HG02981 (cell line): ENCODE measurements at regions not wholly inside any gene's neighbourhood (a gene's known extent, or its start where the extent isn't known, plus 50 kb on each side); places are given as distances from the start of the nearest gene placed in this dataset.

ENCODE experiments used
- ATAC-seq: cut with Tn5 transposase; IDR thresholded peaks from one replicate; pipeline ENCODE4 v1.9.1; 2021; ENCODE audit warnings: mild to moderate bottlenecking, moderate library complexity; ENCODE audit not compliant: unreplicated experiment

DNA sequence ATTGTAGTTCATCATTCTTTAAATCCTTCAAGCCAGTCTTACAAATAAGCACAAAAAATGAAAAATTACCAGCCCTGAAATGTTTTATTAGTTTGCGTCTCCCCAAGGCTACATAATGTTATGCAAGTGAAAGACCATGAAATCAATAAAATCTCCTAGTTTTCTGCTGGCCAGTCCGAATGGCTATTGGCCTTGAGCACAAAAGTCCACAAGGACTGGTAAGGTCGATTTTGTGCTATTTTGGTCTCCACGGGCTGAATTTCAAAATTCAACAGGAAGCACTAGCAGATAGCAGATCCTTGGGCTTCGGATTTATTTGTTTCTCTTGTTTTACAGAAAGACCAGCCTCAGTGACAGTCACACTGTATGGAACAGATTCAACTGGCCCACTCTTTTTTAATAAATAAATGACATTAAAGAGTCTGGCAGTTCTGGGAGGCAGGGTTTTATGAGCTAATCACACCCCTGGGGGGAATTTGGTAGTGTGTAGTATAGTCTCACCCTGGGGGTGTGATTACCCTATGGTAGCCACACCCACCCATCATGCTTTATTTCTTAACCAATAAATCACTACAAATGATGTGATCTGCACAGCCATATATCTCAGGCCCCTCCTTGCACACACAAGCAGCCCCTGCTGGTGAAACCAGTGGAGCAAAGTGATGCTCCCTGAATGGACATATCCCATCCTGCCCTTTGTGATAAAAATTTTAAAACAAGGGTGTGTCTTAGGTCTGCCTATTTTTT is 51.1 kb upstream of the TMEM33 start:
- no peak for ATAC-seq

DNA sequence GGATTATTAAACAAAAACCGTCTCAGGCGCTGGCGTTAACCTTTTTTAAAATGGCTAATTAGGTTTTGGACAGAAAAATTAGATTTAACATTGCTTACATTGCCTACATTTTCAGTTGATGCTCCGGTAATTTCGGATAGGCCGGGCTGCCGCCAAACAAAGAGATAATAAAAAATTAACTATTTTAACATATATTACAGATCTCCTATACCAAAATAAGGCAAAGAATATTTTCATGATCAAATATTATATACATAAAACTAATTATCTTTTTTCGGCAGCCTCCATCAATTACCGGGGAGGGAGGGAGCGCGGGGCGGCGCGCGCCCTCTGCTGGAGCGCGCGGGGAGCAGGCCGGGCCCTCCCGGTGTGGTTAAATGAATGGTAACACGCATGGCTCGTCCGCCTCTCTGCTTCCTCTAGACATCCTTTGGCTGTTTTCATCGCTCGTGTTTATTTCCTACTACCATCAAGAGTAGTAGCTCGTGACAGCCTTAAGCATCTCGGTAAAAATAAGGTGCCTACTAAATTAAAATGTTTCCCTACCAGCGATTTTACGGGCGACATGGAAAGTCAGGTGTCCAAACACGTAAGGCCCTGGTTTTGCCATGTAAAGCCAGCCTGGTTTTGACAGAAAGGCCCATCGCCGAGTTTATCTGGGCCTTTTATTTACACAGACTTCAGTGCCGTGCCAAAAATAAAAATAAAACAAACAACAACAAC is 52.4 kb upstream of the TMEM33 start:
- peak; percentile 76 for ATAC-seq

DNA sequence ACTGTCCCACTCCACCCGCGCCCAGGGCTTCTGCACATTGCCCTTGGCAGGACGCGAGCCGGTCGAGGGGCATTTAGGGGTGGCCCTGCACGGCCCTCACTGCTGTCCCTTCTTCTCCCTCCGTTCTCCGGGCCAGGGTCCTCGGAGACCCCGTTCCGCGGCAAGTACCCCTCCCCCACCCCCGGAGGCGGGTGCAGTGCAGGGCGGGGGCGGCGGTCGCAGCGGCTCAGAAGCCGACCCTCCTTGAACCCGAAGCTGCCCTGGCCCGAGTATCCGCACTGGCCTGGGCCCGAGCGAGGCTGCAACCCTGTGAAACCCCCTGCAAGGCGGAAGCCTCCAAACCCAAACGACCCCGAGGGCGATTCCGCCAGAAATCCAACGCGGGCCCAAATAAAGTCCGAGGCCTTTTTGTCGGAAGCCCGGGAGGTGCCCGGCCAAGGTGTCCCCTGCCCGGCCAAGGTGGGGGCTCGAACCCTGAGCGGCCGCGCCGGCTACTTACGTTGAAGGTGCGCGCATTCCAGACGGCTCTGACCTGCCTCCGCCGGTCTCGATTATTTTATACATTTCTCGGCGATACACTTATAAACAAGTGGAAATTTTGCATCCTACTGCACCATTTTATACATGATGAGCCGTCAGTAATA is 53.1 kb upstream of the TMEM33 start:
- no peak for ATAC-seq

DNA sequence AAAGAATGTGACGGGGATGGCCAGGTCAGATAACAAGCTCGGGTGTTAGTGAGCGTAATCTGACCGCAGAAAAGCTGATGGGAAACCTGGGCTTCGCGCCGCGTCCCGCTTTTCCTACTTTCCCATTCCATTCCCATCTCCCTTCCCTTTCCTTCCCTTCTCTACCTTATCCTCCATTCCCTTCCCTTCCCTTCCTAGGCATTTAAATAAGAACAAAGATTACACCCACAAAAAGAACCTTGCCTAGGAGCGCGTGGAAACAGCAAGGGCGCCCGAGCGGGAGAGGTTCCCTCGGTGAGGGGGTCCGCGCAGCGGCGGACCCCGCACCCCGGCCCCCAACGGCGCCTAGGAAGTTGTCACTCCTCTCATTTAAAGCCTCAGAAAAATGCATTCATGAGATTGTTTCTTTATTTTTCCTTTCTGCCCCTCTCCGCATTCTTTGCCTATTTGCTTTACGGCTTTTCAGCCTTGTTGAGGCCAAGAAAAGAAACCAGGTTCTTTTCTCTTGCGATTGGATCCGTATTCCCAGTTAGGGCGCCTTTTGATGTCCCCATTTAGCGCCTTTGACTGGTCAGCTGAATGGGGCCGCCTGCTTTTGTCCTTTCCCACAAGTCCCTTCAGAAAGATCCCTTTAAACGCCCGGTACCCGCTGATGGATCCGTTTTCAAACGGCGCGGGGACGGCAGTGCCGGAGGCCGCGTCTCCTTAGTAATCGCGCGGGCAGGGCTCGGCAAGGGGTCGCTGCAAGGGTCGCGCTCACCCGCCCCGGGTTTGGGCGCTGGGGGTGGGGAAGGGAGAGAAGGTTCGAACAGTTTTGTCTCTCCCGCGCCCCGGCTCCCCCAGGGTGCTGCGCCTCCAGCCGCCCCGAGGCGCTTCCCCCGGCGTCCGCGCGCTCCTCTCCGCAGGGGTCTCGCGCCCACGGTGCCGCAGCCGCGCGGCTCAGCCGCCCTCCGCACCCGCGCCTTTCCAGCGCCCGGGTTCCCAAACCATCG is 54.1 kb upstream of the TMEM33 start:
- no peak for ATAC-seq

DNA sequence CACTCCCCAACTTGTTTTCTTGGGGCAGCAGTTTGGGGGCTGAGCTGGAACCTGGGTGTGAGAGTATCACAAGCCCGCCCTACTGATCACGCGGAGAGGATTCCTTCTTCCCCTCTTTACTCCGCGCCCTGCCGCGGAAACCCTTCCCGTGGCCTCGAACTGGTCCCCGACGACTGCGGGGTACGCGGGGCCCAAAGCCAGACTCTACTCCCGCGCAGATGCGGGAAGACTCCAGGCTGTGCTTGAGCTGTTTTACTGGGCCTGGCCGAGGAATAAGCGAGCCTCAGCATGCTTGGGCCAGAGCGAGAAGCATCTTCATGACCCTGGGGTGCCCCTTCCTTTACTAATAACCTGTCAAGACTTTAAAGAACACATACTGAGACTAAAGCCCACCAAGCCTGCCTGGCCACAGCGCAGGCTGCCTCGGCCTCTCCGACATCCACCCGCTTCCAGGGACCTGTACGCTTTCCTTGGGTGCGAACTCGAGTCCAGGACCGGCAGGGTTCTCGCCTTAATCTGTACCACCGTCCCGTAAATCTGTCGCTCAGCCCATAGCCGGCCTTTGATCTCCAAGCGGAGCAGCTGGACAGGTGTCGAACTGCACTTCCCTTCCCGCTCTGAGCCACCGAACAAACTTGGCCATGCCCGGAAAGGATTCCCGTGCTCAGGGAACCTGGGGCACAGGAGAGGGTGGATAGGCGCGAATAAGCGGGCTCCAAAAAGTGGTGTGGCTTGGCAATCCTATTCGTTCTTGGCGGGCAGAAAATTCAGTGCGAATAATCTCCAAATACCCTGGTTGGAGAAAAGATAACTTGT is 55.0 kb upstream of the TMEM33 start:
- no peak for ATAC-seq

DNA sequence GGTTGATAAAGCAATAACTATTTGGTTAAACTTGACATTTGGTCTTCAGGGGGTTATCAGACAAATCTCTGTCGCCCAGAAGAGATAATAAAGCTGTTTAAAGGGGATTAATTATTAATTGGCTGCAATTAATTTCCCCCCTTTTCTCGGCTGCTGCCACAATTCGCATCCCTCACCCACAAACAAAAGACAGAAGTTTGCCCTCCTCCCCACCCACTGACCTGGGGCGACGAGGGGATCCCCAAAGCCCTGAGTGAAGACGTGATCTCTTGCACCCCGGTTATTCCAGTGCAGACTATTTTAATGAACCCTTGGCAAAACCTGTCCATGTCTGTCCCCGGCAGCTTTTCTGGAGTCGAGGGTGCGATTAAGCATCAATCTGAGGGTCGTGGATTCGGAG is 55.7 kb upstream of the TMEM33 start:
- no peak for ATAC-seq

DNA sequence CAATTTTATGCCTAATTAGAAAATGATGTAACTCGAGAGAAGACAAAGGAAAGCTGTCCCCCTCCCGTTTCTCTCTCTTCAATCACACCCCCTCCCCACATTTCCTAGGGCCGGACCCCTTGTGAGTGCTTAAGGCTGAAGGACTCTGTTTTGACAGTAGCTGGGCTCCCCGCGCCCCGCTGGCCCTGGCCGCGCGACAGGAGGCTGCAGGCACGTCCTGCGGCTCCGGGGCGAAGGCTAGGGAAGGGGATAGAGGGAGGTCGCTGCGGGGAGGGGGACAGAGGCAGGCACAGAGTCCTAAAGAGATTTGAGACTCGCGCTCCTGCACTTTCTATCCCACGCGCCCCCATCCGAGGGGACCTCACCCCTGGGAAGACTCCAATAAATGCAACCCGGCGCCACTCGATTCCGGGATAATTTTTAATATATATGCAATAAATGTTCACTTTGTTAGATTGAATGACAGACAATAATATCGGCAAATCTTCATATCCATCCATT is 56.2 kb upstream of the TMEM33 start:
- ATAC-seq: no peak

DNA sequence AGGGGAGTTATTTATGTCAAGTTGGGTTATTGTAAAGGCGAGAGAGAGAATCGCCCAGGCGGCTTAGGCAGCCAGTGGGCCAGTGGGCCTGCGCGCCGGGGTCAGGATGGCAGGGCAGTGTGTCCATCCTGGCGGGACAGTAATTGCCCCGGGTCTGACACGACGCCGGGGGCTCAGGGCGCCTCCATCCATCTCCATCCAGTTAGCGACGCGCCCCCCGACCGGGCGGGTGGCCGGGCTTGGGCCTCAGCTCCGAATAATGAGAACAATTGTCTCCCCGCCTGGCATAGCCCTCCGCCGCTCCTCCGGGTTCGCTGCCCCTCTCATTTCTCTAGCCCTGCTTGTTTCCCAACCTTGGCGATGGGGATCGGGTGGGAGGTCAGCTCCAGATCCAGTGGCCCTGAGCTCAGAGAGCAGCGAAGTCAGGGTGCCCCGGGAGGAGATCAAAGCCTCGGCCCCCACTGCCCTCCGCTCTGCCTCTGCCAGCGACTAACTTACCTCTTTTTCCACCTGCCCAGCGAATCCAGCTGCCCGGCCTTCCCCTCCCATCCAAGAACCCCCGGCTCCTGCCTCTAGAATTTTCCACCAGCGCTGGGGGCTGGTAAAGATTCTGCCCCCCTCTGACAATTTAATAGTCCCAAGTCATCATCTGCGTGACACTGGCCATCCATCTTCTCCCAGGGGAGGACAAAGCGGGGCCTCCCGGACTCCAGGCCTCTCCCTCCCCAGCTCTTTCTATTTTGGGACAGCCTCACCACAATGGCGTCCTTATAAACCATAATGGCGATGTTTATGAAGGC is 56.9 kb upstream of the TMEM33 start:
- ATAC-seq: no peak

DNA sequence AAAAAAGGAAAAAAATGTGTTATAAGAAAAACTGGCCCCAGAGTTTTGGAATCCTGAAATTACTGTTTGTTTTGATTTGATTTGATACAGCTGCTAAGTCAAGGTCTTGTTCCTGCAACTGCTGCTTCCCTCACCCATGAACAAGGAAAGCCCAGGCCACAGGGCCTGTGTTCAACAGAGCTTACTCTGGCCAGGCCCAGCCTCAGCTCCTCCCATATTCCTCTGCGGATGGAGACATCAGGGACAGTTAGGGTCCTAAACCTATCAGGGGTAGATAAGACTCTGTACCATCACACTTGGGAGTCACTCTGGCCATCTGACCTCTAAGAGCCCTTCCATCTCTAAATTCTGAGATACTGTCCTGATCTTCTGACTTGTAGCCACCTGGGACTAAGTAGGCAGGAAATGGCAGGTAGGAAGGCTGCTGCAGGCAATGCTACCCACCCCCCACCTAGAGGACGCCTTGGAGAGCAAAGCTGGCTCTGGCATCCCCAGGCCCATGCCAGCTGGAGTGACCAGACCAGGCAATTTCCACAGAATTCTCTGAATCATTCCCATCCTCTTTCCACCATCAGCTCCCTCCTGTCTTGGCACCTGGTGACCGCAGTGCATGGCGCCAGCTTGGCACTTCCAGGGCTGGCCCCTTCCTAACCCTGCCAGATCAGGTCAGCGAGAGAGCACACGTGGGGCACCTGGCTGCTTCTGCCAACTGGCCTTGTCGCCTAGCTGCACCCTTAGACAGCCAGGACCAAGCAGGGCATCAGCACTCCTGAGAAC is 58.0 kb upstream of the TMEM33 start:
- ATAC-seq: no peak

DNA sequence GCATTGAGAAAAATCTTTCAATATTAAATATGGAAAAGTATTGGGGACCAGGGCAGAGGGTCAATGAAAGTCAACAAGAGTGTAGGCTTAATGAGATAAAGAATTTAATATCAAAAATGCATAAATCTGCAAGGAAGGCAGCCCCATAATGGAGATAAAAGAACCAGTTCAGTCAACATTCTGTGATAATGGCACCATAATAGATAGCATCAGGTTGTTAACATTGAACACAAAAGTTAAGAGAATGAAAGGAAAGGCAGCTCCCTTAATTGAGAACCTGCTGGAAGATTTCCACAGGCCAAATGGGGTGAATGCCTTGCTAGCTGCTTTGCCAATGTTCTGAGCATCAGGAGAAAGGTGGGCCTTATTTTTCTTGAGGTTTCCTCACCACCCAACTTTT is 60.4 kb upstream of the TMEM33 start:
- ATAC-seq: no peak

DNA sequence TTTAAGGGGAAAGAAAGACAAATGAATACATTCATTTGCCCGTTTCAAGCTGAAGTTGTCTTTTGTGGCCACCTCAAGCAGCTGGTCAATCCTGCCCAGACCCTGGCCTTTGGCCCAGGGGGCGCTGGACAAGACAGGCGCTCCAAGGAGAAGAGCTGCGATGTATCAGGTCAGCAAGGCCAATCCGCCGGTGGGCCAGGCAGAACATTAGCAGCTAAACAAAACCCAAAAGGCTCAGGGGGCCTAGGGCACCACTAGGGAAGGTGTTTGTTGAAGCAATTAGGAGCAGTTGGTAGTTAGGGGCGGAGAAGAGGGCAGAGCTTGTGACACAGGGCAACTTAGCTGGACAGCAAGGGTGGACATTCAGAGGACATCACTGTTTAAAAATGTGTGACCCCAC is 60.8 kb upstream of the TMEM33 start:
- ATAC-seq: no peak

DNA sequence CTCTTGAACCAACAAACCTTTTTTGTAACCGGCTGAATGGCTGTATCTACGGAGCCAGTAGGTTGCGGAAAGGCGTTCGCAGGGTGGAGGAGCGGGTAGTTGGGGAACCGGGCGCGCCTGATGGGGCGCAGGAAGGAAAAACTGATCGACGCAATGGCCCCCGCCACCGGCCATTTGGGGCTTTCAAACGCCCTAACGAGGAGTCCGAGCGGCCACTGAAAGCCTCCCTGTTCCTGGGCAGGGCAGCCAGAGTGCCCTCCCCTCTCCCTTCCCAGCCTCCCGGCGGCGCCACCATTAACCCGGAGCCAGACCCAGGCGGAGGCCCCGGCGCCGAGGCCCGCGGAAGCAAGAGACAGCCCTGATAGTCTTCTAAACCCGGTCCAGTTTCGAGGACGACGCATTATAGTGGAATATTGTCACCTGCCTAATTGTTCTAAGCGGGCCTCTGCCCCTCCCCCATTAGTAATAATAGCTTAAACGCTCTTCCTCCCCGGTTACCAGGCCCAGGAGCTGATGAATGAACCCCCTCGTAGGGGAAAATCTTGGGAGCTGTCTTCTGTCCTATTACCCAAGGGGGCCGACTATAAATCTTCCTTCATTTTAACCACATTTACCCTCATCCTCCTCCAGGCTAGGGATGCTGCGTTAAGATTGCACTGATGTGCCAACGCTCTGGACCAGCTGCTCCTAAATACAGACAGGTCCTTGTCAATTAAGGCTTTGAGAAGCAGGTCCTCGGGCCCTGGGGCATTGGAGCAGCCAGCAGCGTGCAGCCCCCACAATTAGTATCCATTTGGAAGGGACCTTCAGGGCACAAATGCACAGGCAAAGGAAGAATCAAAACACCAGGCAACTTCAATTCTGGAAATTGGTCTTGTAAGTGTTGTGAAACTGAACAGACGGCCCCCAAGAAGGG is 61.6 kb upstream of the TMEM33 start:
- ATAC-seq: no peak

DNA sequence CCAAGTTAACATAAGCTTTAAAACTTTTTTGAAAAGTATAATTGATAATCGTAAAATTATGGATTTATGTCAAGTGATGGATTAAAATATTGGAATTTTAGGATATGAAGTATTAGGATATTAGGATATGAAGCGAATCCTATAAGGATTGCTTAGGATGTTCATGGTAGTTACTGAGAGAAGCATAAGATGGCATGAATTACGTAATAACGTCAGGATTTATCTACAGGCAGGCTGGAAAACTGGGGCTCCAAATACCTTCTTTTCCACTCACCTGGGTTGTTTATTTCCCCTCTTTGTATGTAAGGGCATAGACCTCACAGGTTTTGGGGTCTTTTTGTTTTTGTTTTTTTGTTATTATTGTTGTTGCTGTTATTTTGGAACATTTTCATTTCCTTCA is 65.2 kb upstream of the TMEM33 start:
- ATAC-seq: no peak

DNA sequence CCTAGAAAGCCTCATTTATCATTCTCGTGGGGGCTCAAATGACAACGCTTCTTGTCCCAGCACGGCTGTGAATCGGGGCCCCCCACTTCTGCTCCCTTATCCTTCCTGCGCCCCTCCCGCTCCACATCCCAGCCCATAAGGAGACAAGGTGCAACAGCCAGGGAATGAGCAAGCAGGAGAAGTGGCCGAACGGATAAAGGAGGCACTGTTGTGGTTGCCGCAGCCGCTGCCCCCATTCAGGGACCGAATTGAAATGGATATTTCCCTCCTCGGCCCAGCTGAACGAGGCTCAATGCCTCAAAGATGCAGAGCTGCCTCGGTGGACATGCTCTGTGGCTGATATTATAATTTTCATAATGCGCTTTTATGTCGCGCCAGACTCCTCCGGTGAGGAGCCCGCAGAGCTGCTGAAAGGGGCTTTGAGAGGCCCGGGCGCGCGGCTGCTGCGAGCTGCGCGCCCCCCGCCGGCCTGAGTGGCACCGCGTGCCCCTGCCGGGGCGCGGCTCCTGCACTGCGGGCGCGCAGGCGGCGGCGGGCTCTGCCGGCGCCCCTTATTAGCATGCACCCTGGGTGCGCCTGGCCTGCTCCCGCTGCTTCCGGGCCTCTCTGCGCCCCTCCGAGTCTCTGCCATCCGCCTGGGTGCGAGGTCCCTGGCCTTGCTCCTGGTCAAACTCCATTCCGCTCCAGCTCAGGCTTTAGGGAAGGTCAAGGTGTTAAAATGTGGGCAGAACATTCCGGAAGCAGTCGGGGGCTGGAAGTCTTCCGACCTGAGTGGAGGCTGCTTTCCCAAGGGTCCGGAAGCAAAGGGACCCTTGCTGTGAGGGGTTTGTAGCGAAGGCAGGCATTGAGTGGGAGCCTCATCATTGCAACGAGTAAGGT is 68.2 kb upstream of the TMEM33 start:
- ATAC-seq: no peak

DNA sequence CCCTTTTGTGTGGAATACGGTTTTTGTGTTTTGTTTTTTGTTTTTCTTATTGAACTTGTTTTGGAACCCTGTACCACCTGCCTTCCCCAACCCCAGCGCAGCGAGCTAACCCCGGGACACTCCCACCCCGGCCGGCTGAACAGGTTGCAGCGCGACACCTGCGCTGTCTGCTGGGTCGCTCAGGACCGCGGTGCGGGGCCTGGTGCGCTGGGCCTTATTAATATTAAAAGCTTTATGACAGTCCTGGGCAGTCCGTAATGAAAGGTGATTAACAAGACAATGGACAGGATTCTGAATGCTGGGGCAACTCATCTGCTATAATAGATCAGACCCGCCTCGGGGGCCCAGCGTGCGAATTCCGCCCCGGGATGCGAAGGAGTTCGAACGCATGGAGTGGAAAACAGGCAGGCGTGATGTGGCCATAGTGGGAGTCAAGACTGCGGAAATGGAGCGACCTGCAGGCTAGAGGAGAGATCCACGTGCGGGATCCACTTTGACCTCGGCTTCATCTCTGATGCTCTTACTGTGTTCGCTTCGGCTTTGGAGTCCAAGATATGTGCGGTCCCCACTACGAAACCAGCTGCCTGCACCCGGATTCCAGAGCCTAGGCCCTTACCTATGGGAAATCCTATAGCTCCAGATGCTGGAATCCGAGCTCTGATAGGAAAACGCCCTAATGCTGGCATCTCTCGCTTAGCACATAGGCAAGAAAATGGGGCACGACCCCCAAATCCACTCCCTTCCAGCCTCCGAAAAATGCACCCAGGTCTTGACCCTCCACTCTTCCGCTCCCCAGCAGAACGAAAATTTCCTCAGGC is 69.0 kb upstream of the TMEM33 start:
- no peak for ATAC-seq
